Thyroid gland (tissue), 4 donors: ENCODE measurements at regions not wholly inside any gene's neighbourhood (a gene's known extent, or its start where the extent isn't known, plus 50 kb on each side); places are given as distances from the start of the nearest gene placed in this dataset.

Source experiments
- DNase-seq, 2 donors: peaks; one replicate each; pipeline ENCODE4 v3.0.0-alpha.2; 2019
- H3K27ac ChIP-seq, 3 donors: fragments of 200-600 bp; sonication (generic); 1 replicate in 2 of 3; 2 replicates in 1 of 3; pipeline ENCODE4 v1.5.1; 2016 to 2019; ENCODE audit warnings: mild to moderate bottlenecking in 1 of 3, moderate library complexity in 1 of 3
- H3K27me3 ChIP-seq: fragments of 200-600 bp; sonication (generic); one replicate; pipeline ENCODE4 v1.5.1; 2019
- H3K36me3 ChIP-seq, 2 donors: fragments of 200-600 bp; sonication (generic); one replicate each; pipeline ENCODE4 v1.5.1; 2016 to 2019
- H3K4me1 ChIP-seq, 2 donors: fragments of 200-600 bp; sonication (generic); one replicate each; pipeline ENCODE4 v1.5.1; 2017 to 2019
- H3K4me3 ChIP-seq, 3 donors: fragments of 200-600 bp; sonication (generic); replicated peaks in 1 of 3; 1 replicate in 2 of 3; 2 replicates in 1 of 3; pipeline ENCODE4 v1.5.1; 2016; ENCODE audit warnings: mild to moderate bottlenecking in 1 of 3
- H3K9me3 ChIP-seq: fragments of 200-600 bp; sonication (generic); one replicate; pipeline ENCODE4 v1.5.1; 2017
- POLR2A ChIP-seq, 2 donors: fragments of 450-650 bp; IDR thresholded peaks; one replicate each; pipeline ENCODE4 v1.6.1; 2017; ENCODE audit warnings: antibody characterized with exemption in 2 of 2, mild to moderate bottlenecking in 2 of 2, moderate library complexity in 1 of 2
- WGBS, 2 donors: methylation state at CpG; one replicate each; pipeline ENCODE4 v1.1.5; 2017; 5-methylcytosine and 5-hydroxymethylcytosine counted together
- intact Hi-C: fragments of 100-400 bp; cut with DNase I; formaldehyde crosslinking; loops from one replicate; pipeline ENCODE4 v1.15.1; 2023
- TF ChIP-seq, protein P1 (sequence below), 6 experiments: fragments of 200-600 bp in 3 of 6; fragments of 450-650 bp in 3 of 6; sonication (generic) in 3 of 6; IDR thresholded peaks; one replicate each; pipeline ENCODE4 v1.5.1; 2016 to 2019; ENCODE audit warnings: antibody characterized with exemption in 6 of 6, mild to moderate bottlenecking in 2 of 6, inconsistent platforms in 1 of 6, moderate library complexity in 1 of 6

DNA sequence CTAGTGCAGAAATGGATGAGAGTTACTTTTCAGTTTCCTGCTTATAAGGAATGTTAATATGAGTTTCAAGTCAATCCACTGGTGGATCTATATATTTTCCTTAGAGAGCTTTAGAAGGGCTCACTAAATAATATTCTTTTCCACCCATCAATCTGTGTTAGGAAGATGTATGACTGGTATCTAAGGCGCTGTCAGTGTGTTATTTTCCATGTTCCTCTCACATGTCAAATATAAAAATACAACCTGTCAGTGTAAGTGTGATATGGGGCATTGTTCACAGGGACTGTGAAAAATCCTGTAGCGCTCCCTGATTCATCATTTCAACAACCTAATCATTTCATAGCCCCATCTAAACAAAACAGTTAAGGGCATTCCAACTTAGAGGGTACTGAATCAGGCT is 203.1 kb downstream of the TMEM26 start:
- WGBS, 2 donors: 88 to 89% methylated on average over 2 of the region's 2 CpGs
- no peaks in the 10 kb centered on the region for H3K4me1 ChIP-seq
- intact Hi-C loops: no loop called here
- no peaks in the 10 kb centered on the region for H3K9me3 ChIP-seq
- TF ChIP-seq POLR2A (IDR thresholded peaks at IDR 0.05): no peak
- TF ChIP-seq, protein P1, sequence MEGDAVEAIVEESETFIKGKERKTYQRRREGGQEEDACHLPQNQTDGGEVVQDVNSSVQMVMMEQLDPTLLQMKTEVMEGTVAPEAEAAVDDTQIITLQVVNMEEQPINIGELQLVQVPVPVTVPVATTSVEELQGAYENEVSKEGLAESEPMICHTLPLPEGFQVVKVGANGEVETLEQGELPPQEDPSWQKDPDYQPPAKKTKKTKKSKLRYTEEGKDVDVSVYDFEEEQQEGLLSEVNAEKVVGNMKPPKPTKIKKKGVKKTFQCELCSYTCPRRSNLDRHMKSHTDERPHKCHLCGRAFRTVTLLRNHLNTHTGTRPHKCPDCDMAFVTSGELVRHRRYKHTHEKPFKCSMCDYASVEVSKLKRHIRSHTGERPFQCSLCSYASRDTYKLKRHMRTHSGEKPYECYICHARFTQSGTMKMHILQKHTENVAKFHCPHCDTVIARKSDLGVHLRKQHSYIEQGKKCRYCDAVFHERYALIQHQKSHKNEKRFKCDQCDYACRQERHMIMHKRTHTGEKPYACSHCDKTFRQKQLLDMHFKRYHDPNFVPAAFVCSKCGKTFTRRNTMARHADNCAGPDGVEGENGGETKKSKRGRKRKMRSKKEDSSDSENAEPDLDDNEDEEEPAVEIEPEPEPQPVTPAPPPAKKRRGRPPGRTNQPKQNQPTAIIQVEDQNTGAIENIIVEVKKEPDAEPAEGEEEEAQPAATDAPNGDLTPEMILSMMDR (IDR thresholded peaks at IDR 0.05): no peak
- H3K36me3 ChIP-seq: no peaks in the 10 kb centered on the region
- no peak overlapping the region for H3K27ac ChIP-seq
- no peaks in the 10 kb centered on the region for H3K27me3 ChIP-seq
- no peak for DNase-seq
- H3K4me3 ChIP-seq: no peak overlapping the region

DNA sequence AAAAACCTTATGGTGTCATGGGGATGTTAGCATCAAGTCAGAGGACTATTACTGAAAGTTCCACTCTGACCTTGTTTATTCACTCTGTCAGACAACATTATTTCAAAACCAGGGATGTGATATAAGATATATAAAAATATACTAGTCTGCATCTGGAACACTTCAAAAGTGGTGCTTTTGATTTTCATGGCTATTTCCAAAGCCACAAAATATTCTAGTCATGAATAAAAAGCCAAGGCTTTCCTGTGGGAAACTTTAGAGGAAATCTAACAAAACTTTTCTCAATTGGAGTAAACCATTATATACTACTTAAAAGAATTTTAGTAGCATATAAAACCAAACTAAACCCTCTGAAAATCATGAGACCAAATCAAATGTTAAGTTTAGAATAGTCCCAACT is 205.2 kb downstream of the TMEM26 start:
- Histone ChIP-seq H3K4me3 (no peak overlapping the region), H3K27ac (no peak overlapping the region), H3K9me3 (no peaks in the 10 kb centered on the region), H3K4me1 (no peaks in the 10 kb centered on the region), H3K27me3 (no peaks in the 10 kb centered on the region), H3K36me3 (no peaks in the 10 kb centered on the region)
- intact Hi-C loops: no loop called here
- no peak for DNase-seq
- TF ChIP-seq POLR2A (IDR thresholded peaks at IDR 0.05): no peak
- TF ChIP-seq, protein P1 (IDR thresholded peaks at IDR 0.05): no peak

DNA sequence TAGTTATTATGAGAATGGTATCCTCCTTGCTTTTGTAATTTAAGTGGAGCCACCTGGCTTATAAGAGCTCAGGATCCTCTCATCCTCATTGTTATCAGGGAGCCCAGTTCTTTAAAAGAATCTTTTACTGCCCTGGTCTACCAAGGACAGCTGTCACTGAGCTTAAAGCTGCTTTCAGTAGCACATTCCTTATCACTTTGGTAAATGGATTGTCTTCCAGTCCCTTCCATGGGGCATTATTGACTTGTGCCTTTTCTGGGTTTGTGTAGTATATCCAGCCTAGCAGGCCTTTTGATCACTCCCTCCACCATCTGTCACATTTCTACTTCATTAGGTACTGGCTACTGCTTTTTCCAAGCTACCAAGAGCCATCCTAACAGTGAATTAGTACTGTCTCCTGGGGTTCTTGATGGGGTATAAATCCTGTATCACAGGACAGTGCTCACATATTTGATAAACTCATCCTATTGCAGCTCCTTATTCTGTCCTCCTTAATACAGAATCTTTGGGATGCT is 208.9 kb downstream of the TMEM26 start:
- Histone ChIP-seq H3K27ac (no peak overlapping the region), H3K4me1 (no peaks in the 10 kb centered on the region), H3K27me3 (no peaks in the 10 kb centered on the region), H3K36me3 (no peaks in the 10 kb centered on the region), H3K4me3 (no peak overlapping the region), H3K9me3 (no peaks in the 10 kb centered on the region)
- no peak for DNase-seq
- intact Hi-C loops: no loop called here
- no peak for TF ChIP-seq POLR2A (IDR thresholded peaks at IDR 0.05)
- TF ChIP-seq, protein P1 (IDR thresholded peaks at IDR 0.05): no peak

DNA sequence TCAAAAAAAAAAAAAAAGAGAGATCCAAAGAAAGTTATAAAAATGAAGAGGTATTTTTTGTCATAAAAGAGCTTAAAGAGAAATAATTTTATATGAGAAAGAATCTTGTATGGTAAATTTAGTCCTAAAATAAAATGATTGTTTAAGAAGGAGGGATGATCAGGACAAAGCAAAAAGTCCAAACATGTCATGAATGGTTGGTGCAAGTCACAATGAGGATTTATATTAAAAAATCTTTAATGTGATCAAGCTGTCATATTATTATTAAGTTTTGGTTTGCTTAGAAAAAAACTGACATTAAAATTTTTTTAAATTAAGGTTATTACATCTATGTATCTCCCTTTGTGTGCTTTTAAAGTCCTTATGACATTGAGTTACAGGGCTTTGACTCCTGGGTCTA is 220.4 kb downstream of the TMEM26 start:
- Histone ChIP-seq H3K4me1 (no peaks in the 10 kb centered on the region), H3K27me3 (no peaks in the 10 kb centered on the region), H3K9me3 (no peaks in the 10 kb centered on the region), H3K4me3 (no peak overlapping the region), H3K36me3 (no peaks in the 10 kb centered on the region), H3K27ac (no peak overlapping the region)
- intact Hi-C loops: no loop called here
- no peak for TF ChIP-seq POLR2A (IDR thresholded peaks at IDR 0.05)
- TF ChIP-seq, protein P1 (IDR thresholded peaks at IDR 0.05): no peak
- no peak for DNase-seq

DNA sequence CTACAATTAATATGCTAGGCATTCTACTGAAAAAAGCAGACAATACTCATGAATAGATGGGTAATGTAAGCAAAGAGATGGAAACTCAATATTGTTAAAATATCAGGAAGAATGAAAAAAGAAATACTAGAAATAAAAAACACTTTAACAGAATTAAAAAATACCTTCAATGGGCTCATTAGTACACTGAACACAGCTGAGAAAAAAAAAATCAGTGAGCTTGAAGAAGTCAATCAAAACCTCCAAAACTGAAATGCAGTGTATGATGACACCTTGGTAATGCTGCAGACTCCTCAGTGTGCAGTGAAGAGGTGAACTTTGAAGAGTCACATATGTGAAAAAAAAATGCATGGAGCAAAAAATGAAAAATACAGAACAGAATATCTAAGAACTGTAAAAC is 227.2 kb downstream of the TMEM26 start:
- no peaks in the 10 kb centered on the region for H3K27me3 ChIP-seq
- no peaks in the 10 kb centered on the region for H3K4me1 ChIP-seq
- no peak overlapping the region for H3K27ac ChIP-seq
- TF ChIP-seq POLR2A (IDR thresholded peaks at IDR 0.05): no peak
- TF ChIP-seq, protein P1 (IDR thresholded peaks at IDR 0.05): no peak
- H3K36me3 ChIP-seq: no peaks in the 10 kb centered on the region
- no peak overlapping the region for H3K4me3 ChIP-seq
- no peak for DNase-seq
- intact Hi-C loops: no loop called here
- no peaks in the 10 kb centered on the region for H3K9me3 ChIP-seq
